Right ventricle myocardium superior (tissue), 1 donor: ENCODE measurements at regions not wholly inside any gene's neighbourhood (a gene's known extent, or its start where the extent isn't known, plus 50 kb on each side); places are given as distances from the start of the nearest gene placed in this dataset.

Experiments
- ATAC-seq: fragments of 200-7000 bp; cut with Tn5 transposase; one replicate; pipeline ENCODE4 v1.9.1; 2020; ENCODE audit warnings: mild to moderate bottlenecking; ENCODE audit not compliant: poor library complexity
- DNase-seq: peaks from one replicate; pipeline ENCODE4 v3.0.0-alpha.2; 2020
- intact Hi-C: fragments of 100-400 bp; cut with DNase I; formaldehyde crosslinking; loops from one replicate; pipeline ENCODE4 v1.11.2; 2022
- donor health status: DM: no; HTN: yes; CAD: no; lungs with severe emphysema.

DNA sequence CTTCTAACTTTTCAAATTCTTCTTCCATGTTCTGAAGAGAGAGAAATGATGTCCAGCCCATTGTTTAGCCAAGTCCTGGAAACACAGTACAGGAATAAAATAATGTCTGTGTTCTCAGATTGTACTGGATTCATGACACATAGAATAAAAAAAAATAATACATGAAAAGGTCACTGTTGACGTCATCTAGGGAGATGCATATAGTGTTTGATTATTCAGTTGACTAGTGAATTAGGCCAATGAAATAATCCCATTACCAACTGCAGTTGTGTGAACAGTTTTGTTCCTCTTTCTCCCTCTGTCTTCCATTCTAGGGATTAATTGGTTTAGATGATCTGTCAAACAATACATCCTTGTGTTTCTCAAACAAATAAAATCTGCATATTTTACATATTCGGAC lies 222.8 kb downstream of the ALDH8A1 start:
- no peak for DNase-seq
- intact Hi-C loops = no loop called here
- ATAC-seq = no peak

DNA sequence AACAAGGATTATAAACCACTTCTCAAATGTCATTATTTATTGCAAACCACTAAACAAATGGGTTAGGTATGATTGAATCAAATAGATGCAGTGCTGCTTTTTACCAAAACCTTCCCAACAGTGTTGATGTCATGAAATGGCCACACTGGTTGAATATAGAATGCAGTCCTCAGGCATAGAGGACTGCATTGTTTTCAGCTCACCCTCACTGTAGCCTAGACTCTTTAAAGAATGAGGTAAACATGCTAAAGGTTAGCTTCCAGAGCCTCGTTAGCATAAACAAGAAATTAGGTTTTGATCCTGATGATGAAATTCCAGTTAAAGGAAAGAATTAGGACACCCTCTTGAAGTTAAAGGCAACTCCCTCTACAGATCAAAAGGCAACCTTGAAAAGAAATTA lies 224.3 kb downstream of the ALDH8A1 start:
- intact Hi-C loops = no loop called here
- DNase-seq (no peak), ATAC-seq (no peak)

DNA sequence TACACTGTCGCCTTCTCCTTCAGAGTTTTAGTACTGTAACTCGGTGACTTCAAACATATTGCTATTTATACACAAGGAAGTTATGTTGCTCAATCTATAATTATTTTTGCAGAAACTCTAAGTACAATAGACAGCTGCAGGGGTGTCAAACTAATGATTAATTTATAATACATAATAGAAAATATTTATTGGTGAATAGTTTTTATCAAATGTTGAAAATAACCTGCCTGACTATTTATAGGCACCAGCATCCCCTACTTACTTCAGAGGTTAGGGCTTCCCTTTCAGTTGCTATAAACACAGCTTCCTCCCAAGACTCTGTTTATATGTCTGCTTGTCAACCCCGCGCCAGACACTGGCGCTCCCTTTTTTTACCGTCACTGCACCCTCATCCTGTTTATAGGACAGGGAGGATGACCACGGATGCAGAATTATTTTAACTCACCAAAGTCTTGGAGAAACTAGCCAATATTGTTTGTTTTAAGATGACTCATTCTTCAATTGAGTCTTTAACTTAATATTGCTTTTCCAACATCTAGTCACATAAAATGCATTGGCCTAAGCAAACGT lies 225.0 kb downstream of the ALDH8A1 start:
- peak; percentile 78 for ATAC-seq
- DNase-seq = peak; percentile 45
- intact Hi-C loops = no loop called here

DNA sequence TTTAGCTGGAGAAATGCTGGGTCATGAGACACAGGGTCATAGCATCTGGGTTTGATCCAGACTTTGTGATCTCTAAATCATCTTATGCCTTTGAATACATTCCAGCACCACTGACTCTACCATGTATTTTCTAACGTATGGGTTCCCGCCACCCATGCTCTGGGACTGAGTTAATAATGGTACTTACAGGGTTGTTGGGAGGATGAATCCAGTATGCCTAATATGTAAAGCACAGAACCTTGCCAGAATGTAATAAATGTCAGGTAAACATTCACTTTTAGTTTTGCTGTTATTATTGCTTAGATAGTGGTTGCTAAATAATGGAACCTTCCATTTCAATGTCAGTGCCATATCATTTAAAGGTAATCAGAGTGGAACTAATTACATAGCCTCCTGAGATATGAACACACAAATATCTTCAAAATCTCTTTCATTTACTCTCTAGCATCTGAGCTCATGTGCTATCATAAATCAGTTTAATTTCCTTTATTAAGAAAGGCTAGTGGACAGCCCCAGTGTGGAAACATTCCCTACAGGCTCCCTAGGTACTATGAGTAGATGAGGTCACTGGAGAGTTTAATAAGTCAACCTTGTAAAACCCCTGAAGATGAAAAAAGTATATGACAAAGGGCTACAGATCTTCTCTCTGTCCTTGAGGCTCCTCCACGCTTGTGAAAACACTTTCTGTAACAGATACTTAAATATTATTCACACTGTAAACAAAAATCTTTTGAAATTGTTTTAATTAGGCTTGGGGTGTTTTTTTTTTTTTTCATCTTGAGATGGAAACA lies 226.6 kb downstream of the ALDH8A1 start:
- ATAC-seq = no peak
- intact Hi-C loops = no loop called here
- no peak for DNase-seq

DNA sequence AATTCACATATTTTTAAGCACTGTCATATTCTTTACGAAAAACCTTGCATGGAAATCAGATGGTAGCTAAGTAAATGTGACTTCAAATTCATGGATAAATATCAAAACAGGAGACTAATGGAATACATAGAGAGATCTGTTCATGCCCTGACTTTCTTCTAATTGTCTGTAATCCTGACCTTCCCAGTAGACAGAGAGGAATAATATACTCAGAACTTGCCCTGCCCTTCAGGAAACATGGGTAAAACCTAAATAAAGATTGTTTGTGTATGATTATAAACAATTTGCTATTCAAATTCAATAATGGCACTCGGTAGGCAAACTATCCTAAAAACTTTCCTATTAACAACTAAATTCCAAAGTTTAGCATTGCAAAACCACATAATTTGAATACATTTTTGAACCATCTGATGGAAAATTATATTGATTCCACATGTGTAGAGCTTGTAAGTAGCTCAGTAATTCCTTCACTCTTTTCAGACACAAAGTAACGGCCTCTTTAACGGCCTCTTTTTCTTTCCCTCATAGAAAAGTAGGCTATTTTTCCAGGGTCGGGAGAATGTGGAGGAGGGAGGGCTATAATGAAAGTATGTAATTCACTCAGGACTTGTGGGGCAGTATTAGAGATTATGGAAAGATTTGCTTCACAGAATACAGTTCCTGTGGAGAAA lies 227.6 kb downstream of the ALDH8A1 start:
- intact Hi-C loops = no loop called here
- no peak for ATAC-seq

DNA sequence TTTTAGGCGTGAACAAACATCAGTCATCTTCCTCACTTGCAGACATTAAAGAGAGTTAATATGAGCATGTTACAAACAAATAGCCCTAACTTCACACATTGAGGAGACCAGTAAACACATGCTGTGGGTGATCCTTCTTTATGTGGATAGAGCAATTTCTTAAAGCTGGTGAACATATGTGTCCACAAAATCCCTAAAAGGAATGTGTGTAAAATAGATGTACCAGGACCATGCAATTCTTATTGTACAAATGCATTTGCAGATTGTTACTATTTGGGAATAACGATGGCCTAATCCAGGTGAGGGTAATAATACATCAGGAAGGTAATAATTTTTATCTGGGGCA lies 228.9 kb downstream of the ALDH8A1 start:
- no peak for ATAC-seq
- intact Hi-C loops = no loop called here

More for the DNA sequence above, 227.6 kb downstream of the ALDH8A1 start:
- no peak for DNase-seq

DNA sequence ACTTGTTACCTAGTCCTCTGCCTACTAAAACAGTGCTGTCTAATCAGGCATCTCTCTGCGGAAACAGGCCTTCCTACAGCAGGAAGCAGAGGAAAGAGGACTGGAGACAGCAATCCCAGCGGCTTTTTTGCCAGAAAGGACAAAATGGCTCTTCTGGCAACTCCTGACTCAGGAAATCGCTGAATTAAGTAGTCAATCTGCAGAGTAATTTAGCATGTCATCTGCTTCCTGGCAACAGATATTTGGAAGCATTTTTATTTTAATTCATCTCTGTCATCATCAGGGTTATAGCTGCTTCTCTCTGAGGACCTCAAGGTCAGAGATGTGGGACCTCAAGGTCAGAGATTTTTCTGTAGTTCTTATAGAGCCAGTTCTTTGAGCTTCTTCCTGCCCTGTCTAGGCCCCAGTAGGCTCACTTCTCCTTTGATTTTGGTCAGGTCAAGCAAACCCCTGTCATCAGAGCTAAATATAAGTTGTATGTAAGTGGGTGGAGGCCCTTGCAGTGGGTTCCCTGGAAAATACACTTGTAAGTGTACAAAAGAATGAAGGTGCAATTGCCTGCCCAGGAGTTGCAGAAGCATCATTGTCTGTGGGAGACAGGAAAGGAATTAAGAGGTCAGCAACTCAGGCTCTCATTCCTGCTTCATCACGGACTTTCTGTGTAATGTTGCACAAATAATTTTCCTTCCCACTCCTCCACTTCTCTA lies 229.4 kb downstream of the ALDH8A1 start:
- DNase-seq = no peak
- ATAC-seq = peak; percentile 63
- intact Hi-C loops = no loop called here

More for the DNA sequence above, 228.9 kb downstream of the ALDH8A1 start:
- no peak for DNase-seq

DNA sequence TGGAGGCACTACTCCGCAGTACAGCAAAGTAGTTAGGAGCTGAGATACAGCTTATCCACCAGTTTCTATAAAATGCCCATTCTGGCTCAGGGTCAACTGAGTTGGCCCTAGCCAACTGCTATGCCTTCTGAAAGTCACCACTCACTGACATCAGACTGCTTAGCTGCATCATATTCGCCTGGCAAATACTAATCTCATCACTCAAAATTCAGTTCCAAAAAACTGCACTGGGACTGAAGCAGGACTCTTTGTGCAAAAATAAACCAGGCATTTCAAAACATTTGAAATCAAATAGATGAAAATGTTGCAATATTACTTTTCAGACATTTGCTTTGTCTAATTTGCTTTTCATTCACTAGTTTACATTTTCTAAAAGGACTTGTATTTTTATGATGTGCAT lies 230.0 kb downstream of the ALDH8A1 start:
- no peak for DNase-seq
- ATAC-seq = peak; percentile 61
- intact Hi-C loops = no loop called here

DNA sequence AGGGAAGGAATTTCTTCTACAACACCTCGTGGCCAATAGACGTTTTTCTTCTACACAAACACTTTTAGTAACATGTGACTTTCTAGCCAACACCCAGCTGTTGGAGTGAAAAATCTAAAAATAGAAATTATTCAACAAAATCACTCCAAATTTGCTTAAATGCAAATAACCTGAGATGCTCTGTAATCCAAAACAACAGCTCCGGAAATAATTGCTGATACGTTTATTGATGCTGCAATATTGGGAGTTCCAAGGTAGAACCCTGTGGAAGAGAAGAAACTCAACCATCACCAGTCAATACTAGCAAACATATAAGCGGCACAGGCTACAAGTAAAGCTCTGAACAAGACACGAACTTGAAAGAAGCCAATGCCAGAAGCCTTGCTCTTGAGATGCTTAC lies 230.6 kb downstream of the ALDH8A1 start:
- ATAC-seq (no peak), DNase-seq (no peak)
- intact Hi-C loops = no loop called here

DNA sequence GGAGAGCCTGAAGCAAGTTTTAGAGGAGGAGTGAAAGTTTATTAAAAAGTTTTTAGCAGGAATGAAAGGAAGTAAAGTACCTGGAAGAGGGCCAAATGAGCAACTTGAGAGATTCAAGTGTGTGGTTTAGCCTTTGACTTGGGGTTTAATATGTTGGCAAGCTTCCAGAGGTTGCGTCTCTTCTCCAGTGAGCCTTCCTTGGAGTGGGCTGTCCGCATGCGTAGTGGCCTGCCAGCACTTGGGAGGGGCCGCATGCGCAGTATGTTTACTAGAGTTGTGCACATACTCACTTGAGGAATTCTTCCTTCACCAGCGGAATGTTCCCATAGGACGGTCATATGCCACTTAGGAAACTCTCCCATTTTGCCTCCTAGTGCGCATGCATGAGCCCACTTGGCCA lies 235.2 kb downstream of the ALDH8A1 start:
- ATAC-seq (no peak), DNase-seq (peak; percentile 46)
- intact Hi-C loops = no loop called here

DNA sequence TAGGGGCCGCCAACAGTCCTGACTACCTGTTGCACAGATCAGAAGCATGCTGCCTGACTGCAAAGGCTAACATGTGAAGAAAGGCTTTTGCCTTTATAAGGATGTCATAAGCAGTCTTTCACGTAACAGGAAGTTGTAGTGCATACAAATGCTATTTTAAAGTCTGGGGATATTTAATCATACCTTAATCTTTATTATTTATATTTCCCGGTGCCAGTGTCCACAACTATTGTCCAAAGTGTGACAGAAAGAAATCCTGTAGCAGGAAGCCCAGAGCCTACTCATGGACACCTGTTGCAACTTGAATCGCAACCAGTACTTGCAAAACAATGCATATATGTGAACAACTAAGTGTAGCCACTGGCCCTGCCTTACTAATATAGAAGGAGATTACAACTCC lies 235.8 kb downstream of the ALDH8A1 start:
- ATAC-seq = no peak
- intact Hi-C loops = no loop called here
- DNase-seq = no peak

DNA sequence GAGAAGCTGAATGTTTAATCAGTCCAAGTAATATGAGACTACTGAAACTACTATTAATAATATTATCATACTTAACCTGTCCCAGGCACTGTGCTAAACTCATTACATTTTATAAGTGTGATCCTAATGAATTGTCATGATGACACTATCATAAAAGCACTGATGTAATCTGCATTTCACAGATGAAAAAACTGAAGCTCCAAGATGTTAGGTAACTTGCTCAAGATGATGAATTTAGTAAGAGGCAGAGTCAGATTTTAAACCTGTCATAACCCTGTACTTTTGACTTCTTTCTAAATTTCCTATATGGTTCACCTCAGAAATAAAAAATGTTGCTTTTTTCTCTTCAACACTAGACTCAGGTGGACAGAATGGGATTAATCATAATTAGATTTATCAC lies 237.6 kb downstream of the ALDH8A1 start:
- intact Hi-C loops = no loop called here
- ATAC-seq (no peak), DNase-seq (no peak)

DNA sequence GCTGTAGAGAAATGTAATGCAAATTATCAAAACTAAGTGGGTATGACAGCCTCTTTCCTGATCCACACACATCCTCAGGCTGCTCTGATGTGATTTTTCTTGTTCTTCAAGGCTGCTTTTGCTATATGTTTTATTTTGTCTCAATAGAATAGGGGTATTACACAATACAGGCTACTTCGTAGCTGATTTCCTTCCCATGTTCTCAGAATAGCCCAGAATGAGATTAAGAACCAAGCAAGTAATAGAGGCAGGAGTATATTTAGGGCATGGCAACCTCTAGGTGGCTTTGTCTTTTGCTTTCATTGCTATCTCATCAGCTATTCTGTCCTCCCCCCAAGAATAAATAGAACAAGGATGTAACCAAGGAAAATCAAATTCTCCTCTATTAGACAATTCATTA lies 241.8 kb downstream of the ALDH8A1 start:
- DNase-seq (no peak), ATAC-seq (no peak)
- intact Hi-C loops = no loop called here

DNA sequence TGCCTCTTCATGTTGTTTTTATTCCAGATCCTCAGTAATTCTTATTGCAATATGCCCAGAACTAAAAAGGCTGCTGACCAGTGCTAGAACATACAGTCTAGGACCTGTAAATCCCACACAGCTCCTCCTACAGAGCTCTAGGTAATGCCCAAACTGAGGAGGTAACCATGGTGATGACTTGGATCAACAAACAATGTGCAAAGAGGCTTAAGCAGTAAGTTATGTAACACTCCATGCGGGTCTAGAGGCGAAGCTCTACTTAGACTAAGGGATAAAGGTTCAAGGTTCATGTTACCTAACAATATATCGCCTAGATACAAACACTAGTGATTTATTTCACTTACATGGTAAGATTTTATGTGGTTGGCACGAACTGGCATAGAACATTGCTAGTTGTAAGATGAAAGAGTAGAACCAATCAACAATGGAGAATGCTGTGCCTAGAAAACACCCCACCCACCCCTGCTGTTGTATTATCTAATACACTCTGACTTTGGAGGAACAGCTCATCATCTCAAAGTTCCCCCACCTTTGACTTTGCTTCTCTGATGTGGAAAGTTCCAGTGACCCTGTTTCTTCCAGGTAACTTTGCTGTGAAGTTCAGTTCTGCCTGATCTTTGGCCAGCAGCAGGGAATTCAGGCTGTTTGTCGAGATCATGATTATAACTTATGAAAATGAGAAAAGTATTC lies 242.4 kb downstream of the ALDH8A1 start:
- intact Hi-C loops = no loop called here
- ATAC-seq (peak; percentile 57), DNase-seq (no peak)

DNA sequence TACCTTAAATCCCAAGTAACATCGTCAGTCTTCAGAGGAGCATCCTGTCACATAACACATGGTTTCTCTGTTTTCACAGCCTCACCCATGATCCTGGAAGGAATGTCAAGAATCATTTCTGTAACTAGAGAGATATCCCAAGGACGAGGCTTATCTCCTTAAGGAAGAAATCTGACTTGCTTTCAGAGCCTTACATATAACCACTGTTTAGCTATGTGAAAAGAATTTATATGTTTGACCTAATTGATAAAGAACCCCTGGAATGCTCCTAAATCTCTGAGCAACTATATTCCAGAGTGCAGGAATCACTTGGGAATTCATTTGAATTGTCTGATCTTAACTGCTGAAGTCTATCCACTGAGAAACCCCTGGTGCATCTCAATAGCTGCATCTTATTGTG lies 243.1 kb downstream of the ALDH8A1 start:
- ATAC-seq (no peak), DNase-seq (no peak)
- intact Hi-C loops = no loop called here

DNA sequence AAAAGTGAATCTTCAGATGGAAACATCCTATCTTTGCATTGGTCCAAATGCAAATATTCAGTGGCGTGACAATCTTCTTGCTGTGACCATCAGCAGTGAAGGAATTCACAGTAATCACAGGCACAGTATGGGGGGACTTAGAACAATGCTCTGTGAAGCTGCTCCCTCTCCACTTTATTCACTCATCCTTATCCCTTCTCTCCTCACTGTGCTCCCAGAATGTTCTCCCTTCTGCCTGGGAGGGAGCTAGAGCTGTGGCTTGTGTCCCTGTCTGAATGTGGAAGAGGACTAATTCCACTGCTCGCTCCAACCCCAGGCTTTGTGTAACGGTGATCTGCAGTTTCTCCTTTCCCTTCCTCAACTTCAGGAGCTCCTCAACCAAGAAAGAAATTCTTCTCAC lies 243.7 kb downstream of the ALDH8A1 start:
- no peak for DNase-seq
- intact Hi-C loops = no loop called here
- peak; percentile 66 for ATAC-seq

DNA sequence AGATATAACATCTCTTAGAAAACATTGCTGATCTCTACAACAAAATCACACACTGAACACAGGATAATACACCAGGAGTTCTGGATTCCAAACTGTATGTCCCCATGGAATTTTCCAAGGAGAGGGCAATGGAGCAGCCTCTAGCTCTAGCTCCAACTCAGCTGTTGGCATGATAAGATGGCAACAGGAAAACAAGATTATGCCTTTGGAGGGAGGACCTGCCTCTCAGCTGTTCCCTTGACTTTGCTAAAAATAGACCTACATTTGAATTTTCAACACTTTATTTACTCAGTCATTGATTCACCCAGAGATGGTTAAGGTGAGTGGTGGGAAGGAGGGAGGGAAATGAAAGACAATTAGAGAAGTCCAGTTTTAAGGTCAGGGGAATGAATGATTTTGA lies 246.7 kb downstream of the ALDH8A1 start:
- intact Hi-C loops = no loop called here
- DNase-seq (no peak), ATAC-seq (peak; percentile 74)

DNA sequence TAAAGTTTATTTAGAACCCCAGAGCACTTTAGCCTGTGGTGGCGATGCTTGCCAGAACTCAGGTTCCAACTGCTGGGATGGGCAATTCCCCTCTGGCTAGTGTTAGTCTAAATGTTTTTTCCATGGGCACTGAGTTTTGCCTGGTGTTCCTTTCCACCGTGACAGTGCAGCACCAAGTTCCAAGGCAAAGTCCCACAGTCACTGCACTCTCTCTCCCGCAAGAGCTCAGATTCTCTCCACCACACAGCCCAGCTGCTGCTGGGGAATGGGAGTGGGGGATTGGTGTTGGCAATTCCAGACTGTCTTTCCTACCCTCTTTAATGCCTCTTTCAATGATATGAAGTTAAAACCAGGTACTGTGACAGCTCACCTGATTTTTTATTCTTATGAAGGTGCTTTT lies 247.6 kb downstream of the ALDH8A1 start:
- ATAC-seq (peak; percentile 51), DNase-seq (no peak)
- intact Hi-C loops = no loop called here

DNA sequence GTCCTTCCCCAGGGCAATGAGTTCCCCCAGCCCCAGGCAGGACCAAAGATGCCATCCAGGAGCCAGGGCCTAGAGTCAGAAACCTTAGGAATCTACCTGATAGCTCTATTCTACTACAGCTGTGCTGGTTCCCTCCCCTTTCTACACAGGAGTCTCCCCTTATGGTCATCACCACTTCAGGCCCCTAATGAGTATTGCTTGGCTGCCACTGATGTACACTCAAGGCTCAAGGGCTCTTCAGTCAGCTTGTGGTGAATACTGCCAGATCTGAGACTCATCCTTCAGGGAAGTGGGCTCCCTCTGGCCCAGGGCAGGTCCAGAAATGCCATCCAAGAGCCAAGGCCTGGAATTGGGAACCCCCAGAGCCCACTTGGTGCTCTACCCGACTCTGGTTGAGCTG lies 248.6 kb downstream of the ALDH8A1 start:
- intact Hi-C loops = no loop called here
- DNase-seq (no peak), ATAC-seq (no peak)
